ENCODE measurements at regions not wholly inside any gene's neighbourhood (a gene's known extent, or its start where the extent isn't known, plus 50 kb on each side); places are given as distances from the start of the nearest gene placed in this dataset.
"Not testable (repeated sequence)": the region's sequence is repeated elsewhere in the genome, so short reads cannot be mapped to it uniquely, and the experiment has no call there.

DNA sequence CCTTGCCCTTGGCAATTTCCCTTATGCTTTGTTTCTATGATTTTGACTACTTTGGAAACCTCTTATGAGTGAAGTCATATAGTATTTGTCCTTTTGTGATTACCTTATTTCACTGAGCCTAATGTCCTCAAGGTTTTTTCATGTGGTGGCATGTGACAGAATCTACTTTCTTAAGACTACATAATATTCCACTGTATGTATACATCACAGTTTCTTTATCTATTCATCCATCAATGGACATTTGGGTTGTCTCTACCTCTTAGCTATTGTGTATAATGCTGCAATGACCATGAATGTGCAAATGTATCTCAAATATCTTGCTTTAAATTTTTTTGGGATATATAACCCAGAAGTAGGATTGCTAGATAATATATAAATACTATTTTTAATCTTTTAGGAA is 96.4 kb upstream of the ALDH1A1 start:
- DNase-seq (ENCODE audit: low read depth): no peak
- no peak overlapping the region for H3K4me3 ChIP-seq (ENCODE audit: low read depth, low read length)
- TF ChIP-seq, protein P1, sequence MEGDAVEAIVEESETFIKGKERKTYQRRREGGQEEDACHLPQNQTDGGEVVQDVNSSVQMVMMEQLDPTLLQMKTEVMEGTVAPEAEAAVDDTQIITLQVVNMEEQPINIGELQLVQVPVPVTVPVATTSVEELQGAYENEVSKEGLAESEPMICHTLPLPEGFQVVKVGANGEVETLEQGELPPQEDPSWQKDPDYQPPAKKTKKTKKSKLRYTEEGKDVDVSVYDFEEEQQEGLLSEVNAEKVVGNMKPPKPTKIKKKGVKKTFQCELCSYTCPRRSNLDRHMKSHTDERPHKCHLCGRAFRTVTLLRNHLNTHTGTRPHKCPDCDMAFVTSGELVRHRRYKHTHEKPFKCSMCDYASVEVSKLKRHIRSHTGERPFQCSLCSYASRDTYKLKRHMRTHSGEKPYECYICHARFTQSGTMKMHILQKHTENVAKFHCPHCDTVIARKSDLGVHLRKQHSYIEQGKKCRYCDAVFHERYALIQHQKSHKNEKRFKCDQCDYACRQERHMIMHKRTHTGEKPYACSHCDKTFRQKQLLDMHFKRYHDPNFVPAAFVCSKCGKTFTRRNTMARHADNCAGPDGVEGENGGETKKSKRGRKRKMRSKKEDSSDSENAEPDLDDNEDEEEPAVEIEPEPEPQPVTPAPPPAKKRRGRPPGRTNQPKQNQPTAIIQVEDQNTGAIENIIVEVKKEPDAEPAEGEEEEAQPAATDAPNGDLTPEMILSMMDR (IDR thresholded peaks at IDR 0.05; ENCODE audit: insufficient read depth, low read depth, low read length, missing control alignments): no peak

DNA sequence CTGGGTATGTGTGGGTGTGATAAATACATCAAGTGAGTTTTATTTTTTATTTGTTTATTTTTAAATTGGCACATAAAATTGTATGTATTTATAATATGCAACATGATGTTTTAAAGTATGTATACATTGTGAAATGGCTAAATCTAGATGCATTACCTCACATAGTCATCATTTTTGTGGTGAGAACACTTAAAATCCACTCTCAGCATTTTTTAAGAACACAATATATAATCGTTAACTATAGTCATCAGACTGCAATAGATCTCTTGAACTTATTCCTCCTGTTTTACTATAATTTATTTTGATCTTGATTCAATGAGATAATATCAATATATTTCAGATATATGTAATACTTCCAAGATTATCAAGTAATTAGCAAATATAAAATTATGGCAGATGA is 93.9 kb upstream of the ALDH1A1 start:
- DNase-seq (ENCODE audit: low read depth): no peak
- TF ChIP-seq, protein P1 (IDR thresholded peaks at IDR 0.05; ENCODE audit: insufficient read depth, low read depth, low read length, missing control alignments): no peak
- H3K4me3 ChIP-seq (ENCODE audit: low read depth, low read length): no peak overlapping the region

DNA sequence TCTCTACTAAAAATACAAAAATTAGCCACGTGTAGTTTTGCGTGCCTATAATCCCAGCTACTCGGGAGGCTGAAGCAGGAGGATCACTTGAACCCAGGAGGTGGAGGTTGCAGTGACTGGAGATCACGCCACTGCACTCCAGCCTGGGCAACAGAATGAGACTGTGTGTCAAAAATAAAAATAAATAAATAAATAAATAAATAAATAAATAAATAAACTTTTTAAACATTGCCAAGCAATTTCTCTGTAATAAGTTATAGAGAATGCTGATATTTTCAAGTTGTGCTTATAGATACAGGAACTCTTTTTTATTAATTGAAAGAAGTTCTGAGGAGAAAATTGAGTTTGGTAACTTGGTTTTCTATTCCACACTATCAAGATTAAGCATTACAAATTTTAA is 91.9 kb upstream of the ALDH1A1 start:
- not testable (repeated sequence) for H3K4me3 ChIP-seq (ENCODE audit: low read depth, low read length)

DNA sequence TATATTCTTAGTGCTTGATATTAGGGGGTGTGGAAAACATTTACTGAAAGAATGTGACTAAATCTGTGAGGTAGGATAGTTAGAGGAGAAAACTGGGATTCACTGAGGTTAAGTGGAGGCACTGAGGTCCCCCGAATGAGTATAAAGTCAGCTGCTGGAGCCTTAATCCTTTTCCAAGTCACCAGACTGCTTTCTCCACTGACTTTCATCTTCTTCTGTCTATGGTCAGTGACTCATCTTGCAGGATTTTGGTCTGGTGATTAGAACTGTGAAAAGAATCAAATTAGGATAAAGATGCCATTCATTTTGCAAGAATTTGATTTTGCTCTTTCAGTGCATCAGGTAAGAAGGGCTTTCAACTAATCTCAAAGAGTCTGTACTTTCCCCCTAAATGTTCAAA is 89.3 kb upstream of the ALDH1A1 start:
- TF ChIP-seq, protein P1 (IDR thresholded peaks at IDR 0.05; ENCODE audit: insufficient read depth, low read depth, low read length, missing control alignments): no peak
- no peak overlapping the region for H3K4me3 ChIP-seq (ENCODE audit: low read depth, low read length)
- no peak for DNase-seq (ENCODE audit: low read depth)

More for the DNA sequence above, 91.9 kb upstream of the ALDH1A1 start:
- DNase-seq (ENCODE audit: low read depth): not testable (repeated sequence)

DNA sequence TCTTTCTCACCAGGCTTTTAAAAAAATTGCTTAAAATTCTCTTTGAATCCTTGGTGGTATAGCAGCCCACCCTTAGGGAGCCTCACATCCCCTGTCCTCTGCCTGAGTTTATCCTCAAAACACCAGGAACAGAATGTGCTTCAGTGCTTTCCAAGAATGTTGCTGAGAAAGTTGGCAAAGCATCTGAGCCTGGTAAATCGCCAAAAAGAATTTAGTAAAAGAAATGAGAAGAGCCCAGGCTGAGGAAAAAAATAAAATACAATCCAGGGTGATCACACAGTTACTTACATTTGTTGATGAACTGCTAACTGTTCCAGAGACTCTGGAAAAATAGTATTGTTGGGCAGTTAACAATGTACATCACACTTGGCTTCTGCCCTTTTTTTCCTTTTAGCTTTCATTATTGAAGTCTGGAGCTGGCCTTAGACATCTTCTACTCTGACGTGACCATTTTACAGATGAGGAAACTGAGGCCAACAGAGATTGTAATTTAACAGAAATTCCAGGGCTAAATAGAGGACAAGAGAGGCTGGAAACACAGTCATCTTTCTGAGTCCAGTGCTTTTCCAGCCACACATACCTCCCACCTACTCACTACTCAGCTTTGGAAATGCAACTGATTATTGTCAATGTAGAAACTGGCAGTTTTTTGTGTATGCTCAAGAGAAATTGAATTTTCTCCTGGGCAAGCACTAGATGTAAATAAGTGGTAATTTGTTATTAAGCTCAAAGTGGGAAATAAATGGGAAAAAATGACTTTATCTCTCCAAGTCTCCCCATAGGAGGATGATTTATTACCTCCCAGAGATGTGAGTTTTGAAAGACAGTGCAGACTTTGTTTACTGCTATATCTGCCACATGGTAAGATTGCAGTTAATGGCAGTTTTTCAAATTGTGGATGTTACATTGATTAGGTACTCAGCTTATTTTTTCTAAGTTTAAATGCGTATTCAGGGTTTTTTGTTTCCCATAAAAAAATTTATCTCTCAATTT is 86.7 kb upstream of the ALDH1A1 start:
- TF ChIP-seq, protein P1 (IDR thresholded peaks at IDR 0.05; ENCODE audit: insufficient read depth, low read depth, low read length, missing control alignments): no peak
- DNase-seq (ENCODE audit: low read depth): no peak
- H3K4me3 ChIP-seq (ENCODE audit: low read depth, low read length): no peak overlapping the region

DNA sequence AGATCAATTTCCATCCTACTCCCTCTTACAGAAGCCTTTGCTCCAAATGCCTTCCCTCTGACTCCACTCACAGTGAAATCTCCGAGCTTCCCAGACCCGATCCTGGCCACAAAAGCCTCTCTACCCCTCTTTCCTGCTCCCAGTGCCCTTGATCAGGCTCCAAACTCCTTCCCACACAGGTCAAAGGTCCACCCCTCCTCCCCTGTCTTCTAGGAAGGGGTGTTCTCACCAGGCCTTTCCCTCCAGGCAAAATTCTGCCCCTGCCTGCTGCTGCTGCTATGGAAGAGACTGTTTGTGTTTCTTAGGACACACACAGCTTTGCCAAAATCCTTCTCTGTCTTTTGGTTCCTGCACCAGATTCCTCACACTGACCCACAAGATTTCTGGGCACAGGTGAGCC is 85.8 kb upstream of the ALDH1A1 start:
- TF ChIP-seq, protein P1 (IDR thresholded peaks at IDR 0.05; ENCODE audit: insufficient read depth, low read depth, low read length, missing control alignments): no peak
- DNase-seq (ENCODE audit: low read depth): no peak
- no peak overlapping the region for H3K4me3 ChIP-seq (ENCODE audit: low read depth, low read length)

DNA sequence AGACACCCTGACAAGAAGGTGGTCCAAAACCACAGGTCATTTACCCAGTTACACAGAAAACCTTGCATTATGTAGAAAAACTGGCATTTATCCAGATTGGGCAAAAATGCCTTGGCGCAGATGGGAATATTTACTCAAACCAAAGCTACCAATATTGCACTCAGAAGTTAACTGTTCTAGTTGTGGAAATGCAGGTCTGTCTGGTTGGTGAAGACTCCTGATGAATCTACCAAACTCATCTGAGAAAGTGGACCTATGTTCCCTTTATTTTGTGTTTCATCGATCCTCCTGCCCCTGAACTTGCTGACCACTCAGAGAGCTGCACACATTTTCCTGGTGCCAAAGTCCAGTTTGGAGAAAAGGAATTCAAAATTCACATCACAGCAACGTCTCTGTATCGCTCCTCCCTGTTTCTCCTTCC is 85.2 kb upstream of the ALDH1A1 start:
- no peak overlapping the region for H3K4me3 ChIP-seq (ENCODE audit: low read depth, low read length)
- TF ChIP-seq, protein P1 (IDR thresholded peaks at IDR 0.05; ENCODE audit: insufficient read depth, low read depth, low read length, missing control alignments): no peak
- no peak for DNase-seq (ENCODE audit: low read depth)
